ENCODE measurements at regions not wholly inside any gene's neighbourhood (a gene's known extent, or its start where the extent isn't known, plus 50 kb on each side); places are given as distances from the start of the nearest gene placed in this dataset.
"Not testable (repeated sequence)": the region's sequence is repeated elsewhere in the genome, so short reads cannot be mapped to it uniquely, and the experiment has no call there.

DNA sequence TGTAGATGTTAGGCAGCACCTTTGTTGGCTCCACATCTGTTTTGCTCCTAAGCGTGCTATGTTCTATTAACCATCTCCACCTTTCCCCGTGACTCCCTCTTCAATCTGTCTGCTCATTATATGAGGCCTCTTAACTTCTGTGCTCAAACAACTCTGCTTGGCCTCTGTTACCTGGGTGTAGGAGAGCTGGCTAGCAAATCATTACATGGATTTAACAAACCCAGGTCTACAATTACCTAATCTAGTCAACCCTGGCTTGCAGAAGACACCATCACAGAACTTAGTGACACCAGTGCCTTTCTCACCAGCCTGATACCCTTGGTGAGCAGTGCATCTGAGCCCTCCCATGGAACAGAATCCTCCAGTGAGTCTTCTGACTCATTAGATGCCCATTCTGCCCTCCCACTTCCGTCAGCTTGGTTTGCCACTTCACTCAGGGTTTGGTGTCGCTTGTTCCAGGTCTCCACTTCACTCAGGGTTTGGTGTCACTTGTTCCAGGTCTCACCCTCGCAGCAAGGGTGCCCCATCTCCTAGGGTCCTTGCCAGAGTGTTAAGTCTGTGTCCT lies 92.0 kb upstream of the KIF26B start:
- in situ Hi-C loops (cut with MboI; ENCODE audit: low sequenced_read_pairs), result no loop called here

DNA sequence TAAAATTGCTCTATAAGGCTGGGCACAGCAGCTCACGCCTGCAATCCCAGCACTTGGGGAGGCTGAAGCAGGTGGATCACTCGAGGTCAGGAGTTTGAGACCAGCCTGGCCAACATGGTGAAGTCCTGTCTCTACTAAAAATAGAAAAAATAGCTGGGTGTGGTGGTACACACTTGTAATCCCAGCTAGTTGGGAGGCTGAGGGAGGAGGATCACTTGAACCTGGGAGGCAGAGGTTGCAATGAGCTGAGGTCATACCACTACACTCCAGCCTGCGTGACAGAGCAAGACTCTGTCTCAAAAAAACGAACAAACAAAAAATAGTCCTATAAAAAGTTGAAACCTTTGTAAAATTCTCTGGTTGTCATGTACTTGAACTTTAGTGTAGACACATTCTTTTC lies 93.0 kb upstream of the KIF26B start:
- in situ Hi-C loops (cut with MboI; ENCODE audit: low sequenced_read_pairs), result not testable (repeated sequence)

DNA sequence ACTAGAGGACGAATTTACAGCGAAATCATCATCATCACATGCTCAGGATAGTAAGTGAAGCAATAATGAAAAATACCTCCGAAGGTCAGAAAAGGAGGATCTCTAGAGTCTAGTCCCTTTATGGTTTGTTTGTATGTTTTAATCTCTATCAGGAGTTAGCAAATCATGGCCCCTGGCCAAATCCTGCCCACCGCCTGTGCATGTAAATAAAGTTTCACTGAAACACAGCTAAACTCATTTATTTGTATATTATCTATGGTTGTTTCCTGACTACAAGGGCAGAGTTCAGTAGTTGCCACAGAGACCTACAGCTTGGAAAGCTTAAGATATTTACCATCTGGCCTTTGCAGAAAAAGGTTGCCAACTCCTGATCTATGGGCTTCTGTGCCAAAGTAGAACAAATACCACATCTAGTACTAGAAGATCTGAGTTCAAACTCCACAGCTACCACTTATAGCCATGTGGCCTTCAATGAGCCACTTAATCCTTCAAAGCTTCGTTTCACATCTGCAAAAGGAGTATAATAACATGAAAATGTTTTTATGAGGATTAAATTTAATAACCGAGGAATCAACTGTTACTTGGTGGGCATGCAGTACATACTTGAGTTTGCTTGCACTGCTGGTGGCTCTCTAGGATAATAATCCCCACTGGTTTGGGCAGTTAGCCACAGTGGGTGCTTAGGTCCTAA lies 94.0 kb upstream of the KIF26B start:
- in situ Hi-C loops (cut with MboI; ENCODE audit: low sequenced_read_pairs), result no loop called here

DNA sequence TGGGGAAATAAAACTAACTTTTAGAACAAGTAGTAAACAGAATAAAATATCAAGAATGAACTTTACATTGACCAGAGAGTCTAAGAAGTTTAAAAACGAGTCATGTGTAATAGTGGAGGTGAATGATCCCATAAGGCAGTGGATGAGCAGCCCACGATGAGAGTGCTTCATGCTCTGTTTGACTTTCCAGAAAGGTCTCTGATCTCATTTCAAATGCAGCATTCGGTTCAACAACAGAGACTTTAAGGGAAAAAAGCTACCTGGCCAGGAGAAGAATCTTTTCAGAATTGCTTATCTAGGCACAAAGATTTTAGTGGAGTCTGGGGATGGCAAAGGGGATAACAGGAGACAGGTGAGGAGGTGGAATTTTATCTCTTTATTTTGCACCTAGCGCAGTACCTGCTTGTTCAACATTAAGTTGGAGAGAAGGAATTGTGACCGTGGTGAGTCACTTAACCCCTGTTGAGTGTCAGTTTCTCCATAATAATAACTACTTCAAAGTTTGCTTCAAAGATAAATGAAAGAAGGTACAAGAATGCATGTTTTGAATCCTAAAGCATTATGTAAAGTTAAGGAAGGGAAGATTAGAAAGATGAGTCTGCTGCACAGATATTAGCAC lies 94.9 kb upstream of the KIF26B start:
- in situ Hi-C loops (cut with MboI; ENCODE audit: low sequenced_read_pairs), result no loop called here

DNA sequence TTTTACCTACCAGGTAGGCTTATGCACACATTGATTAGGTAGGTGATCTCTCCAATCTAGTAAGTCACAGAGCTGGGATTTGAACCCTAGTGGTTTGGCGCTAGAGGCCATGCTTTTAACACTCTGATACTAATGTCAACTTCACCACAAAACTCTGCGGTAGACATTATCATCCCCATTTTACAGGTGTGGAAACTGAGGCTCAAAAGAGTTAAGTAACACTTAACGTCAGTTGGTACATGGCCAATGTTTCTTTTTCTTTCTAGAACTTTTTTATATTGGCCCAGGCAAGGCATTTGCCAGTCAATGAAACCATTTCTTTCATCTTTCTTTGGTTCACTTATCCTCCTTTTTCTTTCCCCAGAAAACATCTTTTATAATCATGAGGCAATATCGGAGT lies 95.9 kb upstream of the KIF26B start:
- in situ Hi-C loops (cut with MboI; ENCODE audit: low sequenced_read_pairs), result no loop called here

DNA sequence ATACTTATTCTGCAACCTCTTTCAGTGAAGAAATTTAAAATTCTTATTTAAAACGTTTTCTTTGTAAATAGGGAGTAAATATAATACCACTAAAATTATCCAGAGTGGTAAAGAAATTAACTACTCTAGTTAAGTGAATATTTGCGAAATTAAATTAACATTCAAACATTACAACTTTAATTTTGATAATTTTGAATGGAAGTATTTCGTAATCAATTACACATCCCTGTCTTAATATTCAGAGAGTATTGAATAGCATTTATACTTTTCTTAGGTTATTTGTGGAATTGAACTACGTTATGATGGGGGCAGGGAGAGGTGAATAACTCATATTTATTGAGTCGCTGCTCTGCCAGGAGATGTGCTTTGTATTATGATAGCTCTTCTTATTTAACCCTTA lies 96.3 kb upstream of the KIF26B start:
- in situ Hi-C loops (cut with MboI; ENCODE audit: low sequenced_read_pairs), result no loop called here

DNA sequence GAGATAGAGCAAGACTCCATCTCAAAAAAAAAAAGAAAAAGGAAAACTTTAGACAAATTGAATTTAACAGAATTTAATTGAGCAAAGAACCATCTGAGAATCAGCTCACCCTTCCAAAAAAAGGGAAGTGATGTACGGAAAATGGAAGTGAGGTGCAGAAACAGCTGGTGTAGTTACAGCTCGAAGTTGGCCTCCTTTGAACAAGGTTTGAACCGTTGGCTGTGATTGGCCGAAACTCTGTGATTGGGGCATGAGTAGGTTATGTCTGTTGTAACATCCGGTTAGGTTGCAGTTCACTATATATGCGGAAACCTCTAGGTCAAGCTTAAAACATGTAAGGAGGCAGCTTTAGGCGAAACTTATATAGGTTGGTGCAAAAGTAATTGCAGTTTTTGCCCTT lies 97.9 kb upstream of the KIF26B start:
- in situ Hi-C loops (cut with MboI; ENCODE audit: low sequenced_read_pairs), result no loop called here

DNA sequence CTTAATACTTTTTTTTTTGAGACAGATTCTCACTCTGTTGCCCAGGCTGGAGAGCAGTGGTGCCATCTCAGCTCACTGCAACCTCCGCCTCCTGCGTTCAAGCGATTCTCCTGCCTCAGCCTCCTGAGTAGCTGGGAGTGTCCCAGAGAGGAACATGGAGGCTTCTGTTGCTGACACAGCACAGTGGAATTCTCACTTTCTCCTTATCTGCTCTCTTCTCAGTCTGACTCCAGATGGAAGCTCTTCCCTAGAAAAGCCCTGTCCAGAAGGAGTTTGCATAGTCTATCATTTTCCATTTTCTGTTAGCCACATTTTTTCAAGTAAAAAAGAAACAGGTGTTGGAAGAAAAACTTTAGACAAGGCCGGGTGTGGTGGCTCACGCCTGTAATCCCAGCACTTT lies 98.5 kb upstream of the KIF26B start:
- in situ Hi-C loops (cut with MboI; ENCODE audit: low sequenced_read_pairs), result not testable (repeated sequence)

DNA sequence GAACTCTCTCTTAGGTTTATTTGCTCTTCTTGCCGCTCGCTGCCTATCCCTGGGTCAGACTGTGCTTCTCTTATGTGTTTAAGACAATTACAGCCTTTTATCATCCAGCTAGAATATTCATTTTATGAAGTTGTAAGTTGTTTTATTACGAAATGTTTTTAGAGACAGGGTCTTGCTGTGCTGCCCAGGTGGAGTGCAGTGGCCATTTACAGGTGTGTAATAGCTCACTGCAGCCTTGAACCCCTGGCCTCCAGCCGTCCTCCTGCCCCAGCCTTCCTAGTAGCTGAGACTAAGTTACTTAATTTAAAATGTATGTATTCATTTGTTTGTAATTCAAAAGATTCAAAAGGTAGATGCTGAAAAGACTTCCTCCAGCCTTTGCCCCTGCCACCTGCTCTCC lies 99.0 kb upstream of the KIF26B start:
- in situ Hi-C loops (cut with MboI; ENCODE audit: low sequenced_read_pairs), result no loop called here

DNA sequence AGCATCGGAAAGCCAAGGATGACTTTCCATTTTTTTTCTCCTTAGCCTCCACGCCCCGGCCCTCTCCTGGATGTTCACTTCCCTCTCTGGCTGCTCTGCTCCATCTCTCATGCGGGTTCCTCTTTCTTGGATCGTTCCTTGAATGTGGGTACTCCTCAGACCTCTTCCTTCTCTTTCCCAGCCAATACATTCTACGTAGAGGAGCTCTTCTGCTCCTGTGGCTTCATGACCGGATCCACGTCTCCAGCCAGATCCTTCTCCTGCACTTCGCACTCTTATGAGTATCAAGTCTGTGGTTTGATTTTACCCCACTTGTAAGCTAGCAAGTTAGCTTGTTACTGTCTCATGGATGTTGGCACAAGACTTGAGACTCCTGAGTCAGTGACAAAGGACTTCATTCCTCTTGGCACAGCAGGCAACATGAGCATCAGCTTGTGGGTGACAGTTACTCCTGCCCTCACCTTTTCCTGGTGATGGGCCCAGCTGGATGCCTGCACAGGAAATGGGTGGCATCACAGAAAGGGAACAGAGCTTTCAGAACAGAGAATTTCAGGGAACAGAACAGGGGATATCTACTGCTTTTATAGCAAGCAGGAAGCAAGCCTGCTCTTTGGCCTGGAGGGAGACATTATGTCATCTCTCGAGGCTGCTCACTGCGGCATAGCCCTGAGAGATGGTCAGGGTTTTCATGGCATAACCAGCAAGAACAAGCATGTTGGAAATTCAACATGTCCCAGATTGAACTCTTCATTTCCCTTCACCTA lies 100.1 kb upstream of the KIF26B start:
- in situ Hi-C loops (cut with MboI; ENCODE audit: low sequenced_read_pairs), result no loop called here

DNA sequence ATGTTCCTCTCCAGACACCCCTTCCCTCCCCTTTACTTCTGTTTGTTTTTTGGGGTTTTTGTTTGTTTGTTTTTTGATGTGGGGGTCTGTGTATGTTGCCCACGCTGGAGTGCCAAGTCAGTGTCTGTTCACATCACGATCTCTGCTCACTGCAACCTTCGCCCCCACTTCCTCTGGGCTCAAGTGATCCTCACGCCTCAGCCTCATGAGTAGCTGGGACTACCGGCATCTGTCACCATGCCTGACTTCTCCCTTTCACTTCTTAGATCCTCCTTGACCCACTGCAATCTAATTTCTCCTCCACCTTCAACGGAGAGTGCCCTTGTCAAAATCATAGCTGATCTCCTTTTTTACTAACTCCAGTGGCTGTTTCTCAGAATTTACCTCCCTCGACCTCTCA lies 100.7 kb upstream of the KIF26B start:
- in situ Hi-C loops (cut with MboI; ENCODE audit: low sequenced_read_pairs), result no loop called here

DNA sequence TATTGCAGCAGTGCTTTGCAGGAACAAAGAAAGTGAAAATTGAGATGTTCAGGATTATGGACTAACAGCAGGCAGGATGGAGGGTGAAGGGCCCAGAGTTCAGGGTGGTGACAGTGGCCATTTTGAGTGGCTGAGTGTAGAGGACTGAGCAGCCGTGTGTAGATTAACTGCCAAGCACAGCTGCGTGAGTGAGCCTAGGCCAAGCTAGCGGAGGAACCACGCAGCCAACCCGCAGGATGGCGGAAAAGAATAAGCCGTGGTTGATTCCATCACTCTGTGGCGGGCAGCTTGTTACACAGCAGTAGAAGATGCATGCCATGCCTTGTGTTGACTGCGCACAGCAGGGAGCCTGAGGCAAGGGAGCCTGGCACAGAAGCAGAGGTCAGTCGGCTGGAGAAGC lies 102.5 kb upstream of the KIF26B start:
- in situ Hi-C loops (cut with MboI; ENCODE audit: low sequenced_read_pairs), result no loop called here

DNA sequence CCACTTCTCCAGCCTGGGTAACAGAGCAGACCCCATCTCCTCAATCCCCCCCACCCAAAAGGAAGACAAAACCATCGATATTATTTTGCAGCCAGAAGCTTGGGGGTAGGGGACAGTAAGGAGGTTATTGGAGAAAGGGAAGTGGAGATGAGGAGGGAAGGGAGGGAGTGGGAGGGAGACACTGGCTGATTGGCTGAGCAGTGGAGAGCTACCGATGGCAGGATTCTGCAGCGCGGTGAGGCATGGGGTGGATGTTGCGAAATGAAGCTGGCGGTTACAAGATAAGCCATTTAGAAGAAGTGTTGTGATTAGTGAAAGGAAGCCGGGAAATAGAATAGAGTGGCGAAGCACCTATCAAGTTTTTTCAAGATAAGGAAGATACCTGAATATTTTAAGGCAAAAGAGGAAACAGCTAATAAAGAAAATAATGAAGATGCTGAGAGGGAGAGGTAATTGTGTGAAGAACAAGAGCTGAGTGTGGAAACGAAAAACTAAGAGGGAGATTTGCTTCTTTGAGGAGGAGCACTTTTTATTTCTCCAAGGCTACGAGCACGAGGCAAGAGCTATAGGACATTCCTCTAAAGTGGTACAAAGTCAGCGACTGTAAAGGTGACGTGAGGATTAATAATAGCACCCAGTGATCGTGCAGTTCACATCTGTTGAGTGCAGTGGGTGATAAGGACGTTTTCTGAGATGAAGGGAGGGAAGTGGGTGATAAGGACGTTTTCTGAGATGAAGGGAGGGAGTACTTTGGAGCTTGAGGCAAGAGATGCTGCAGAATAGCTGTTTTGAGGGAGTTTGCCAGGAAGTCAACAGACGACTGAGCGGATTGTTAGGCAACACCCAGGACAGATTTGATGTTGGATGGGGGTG lies 103.2 kb upstream of the KIF26B start:
- in situ Hi-C loops (cut with MboI; ENCODE audit: low sequenced_read_pairs), result no loop called here

DNA sequence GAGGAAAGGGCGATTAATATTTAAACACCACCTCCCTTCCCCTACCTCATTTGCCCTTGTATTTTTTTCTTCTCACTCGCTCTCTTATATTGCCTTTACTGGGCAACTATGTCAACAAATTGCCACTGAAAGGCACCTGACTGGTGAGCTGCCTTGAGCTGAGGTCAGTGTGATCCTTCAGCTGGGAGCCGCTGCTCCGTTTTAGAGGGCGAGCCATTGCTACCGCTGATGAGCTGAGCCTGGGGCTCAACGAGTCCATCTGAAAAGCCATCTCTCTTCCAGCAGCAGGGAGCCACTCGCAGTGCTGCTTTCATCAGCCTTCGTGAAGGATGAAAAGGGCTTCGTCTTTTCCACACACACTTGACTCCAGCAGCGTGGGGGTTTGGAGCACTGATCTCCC lies 108.0 kb upstream of the KIF26B start:
- in situ Hi-C loops (cut with MboI; ENCODE audit: low sequenced_read_pairs), result loop anchor here (25.0 kb wide), 2 partner anchors 209 to 434 kb away; partner anchors contain the start of gene COX20

DNA sequence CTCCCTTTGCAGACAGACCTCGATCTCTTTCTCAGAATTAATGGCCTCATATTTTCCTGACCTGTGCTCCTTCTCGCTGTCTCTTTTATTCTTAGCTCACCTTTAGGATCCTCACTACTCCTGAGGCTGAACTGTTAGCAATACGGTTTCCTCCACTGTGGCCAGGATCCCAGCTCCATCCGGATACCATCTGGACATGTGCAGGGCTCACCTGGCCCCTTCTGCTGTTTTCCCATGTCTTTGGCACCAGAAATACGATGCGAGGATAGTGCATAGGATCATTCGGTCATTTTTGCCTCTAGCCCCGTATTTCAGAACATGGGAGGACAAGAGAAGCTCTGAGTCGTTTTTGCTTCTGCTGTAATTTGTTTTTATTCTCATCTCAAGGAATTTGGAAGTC lies 108.5 kb upstream of the KIF26B start:
- in situ Hi-C loops (cut with MboI; ENCODE audit: low sequenced_read_pairs), result loop anchor here (25.0 kb wide), 2 partner anchors 209 to 434 kb away; partner anchors contain the start of gene COX20

DNA sequence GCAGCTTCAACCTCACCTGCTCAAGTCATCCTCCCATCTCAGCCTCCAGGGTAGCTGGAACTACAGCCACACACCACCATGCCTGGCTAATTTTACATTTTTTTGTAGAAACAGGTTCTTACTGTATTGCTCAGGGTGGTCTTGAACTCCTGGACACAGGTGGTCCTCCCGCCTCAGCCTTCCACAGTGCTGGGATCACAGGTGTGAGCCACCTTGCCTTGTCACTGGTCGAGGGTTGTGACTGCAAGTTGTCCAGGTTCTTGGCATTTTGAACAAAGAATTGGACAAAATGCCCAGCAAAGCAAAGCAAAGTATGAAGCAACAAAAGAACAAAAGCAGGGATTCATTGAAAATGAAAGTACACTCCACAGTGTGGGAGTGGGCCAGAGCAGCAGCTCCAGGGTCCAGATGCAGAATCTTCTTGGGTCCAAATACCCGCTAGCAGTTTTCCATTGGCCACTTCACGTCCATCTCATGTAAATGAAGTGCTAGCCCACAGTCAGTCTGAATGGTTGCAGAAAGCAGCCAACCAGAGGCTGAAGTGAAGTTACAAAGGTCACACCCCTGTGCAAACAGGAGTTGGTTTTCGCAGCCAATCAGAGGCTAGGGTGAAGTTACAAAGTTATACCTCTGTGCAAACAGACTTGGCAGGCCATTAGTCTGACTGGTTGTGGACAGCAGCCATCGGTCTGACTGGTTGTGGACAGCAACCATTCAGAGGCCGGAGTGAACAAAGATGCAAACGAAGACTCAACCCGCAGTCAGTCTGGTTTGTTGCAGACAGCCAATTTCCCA lies 109.5 kb upstream of the KIF26B start:
- in situ Hi-C loops (cut with MboI; ENCODE audit: low sequenced_read_pairs), result loop anchor here (25.0 kb wide), 2 partner anchors 208 to 433 kb away; partner anchors contain the start of gene COX20

DNA sequence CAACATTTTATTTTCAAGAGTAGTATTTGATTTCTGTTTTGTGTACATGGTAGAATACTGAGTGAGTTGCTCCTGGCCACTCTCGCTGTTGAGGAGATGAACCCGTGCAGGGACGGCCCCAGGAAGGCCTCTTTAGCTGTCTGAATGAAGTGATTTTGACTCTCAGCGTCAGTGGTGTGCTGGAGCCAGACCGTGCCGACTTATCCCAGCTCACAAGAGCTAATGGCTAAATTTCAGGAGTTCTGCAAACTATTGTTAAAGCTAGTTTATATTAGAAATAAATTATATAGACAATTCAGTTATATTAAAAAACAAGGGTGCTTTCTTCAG lies 111.2 kb upstream of the KIF26B start:
- in situ Hi-C loops (cut with MboI; ENCODE audit: low sequenced_read_pairs), result loop anchor here (25.0 kb wide), 2 partner anchors 206 to 431 kb away; partner anchors contain the start of gene COX20

DNA sequence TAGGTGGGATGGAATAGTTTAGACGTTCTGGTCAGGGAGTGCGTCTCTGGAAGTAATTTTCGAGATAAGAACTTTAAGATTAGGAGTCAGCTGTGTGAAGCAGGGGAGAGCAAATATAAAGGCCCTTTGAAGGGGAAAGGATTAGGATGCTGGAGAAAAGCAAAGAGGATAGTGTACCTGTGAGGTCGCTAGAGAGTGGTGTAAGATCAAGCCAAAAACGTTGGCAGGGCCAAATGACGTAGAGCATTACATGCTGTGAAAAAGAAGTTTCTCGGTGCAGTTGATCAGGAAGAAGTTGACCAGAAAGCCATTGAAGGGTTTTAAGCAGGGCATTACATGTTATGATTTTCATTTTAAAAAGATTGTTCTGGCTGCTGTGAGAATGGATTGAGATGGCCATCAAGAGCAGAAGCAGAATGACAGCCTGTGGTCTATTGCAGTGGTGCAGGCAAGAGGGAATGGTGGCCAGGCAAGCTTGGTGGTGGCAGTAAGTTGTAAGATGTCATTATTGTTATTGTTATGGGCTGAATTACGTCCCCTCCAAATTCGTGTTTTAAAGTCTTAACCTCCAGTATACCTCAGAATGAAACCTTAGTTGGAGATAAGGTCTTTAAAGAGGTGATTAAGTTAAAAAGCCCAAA lies 113.6 kb upstream of the KIF26B start:
- in situ Hi-C loops (cut with MboI; ENCODE audit: low sequenced_read_pairs), result loop anchor here (25.0 kb wide), 2 partner anchors 204 to 429 kb away; partner anchors contain the start of gene COX20

DNA sequence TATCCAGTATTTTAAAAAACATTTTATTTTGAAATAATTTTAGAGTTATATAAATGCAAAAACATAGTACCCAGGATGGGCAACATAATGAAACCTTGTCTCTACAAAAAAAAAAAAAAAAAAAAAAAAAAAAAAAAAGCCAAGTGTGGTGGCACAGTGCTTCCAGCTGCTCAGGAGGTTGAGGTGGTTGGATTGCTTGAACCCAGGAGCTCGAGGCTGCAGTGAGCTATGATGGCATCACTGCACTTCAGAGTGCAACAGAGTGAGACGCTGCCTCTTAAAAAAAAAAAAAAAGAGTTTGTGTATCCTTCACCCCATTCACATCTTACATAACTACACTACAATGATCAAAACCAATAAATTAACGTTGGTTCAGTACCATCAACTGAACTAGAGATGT lies 115.6 kb upstream of the KIF26B start:
- in situ Hi-C loops (cut with MboI; ENCODE audit: low sequenced_read_pairs), result loop anchor here (25.0 kb wide), 2 partner anchors 202 to 427 kb away; partner anchors contain the start of gene COX20

Data from HL-60/S4 treated with phorbol 12-myristate 13-acetate at 8.2 ng/mL for 4 days and 3 days (cell line).